Vagina (tissue), 2 donors: ENCODE measurements at regions not wholly inside any gene's neighbourhood (a gene's known extent, or its start where the extent isn't known, plus 50 kb on each side); places are given as distances from the start of the nearest gene placed in this dataset.

Experiments used
- POLR2A ChIP-seq, 2 donors: fragments of 450-650 bp; IDR thresholded peaks; one replicate each; pipeline ENCODE4 v1.6.1; 2017; ENCODE audit warnings: antibody characterized with exemption in 2 of 2, mild to moderate bottlenecking in 2 of 2, moderate library complexity in 2 of 2
- POLR2AphosphoS5 ChIP-seq, 2 donors: sonication (generic); formaldehyde crosslinking; IDR thresholded peaks; one replicate each; pipeline ENCODE4 v1.9.0; 2017; ENCODE audit warnings: antibody characterized with exemption in 2 of 2, mild to moderate bottlenecking in 2 of 2, low read depth in 1 of 2; ENCODE audit not compliant: insufficient read depth in 1 of 2
- TF ChIP-seq, protein P1 (sequence below), 3 experiments: fragments of 450-650 bp in 2 of 3; fragments of 200-600 bp in 1 of 3; sonication (generic) in 1 of 3; IDR thresholded peaks; one replicate each; pipeline ENCODE4 v1.5.1; 2017 to 2019; ENCODE audit warnings: antibody characterized with exemption in 3 of 3, mild to moderate bottlenecking in 2 of 3, moderate library complexity in 2 of 3

DNA sequence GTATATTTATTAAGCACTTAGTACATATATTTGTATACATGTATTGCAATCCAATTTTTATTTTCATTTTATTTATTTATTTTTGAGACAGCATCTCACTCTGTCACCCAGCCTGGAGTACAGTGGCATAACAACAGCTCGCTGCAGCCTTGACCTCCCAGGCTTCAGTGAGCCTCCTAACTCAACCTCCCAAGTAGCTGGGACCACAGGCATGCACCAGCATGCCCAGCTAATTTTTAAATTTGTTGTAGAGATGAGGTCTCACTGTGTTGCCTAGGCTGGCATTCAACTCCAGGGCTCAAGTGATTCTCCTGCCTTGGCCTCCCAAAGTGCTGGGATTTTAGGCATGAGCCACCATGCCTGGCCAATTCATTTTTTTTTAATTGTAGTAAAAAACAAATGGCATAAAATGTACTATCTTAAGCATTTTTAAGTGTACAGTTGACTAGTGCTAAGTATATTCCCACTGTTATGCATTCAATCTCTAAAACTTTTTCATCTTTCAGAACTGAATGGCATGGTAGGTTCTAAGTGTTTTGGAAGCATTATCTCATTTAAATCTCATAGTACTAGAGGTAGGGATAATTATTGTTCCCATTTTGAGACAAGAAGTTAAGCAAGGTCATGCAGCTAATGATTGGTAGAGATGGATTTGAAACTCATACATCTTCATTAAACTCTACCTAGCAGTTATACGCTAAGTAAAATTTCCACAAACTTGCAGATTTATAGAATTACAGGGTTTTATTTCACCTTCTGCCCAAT lies 264.0 kb upstream of the NFE2L3 start:
- TF ChIP-seq POLR2A (IDR thresholded peaks at IDR 0.05) (no peak), POLR2AphosphoS5 (IDR thresholded peaks at IDR 0.05; ENCODE audit: insufficient read depth in 1 of 2, low read depth in 1 of 2) (no peak)
- TF ChIP-seq, protein P1, sequence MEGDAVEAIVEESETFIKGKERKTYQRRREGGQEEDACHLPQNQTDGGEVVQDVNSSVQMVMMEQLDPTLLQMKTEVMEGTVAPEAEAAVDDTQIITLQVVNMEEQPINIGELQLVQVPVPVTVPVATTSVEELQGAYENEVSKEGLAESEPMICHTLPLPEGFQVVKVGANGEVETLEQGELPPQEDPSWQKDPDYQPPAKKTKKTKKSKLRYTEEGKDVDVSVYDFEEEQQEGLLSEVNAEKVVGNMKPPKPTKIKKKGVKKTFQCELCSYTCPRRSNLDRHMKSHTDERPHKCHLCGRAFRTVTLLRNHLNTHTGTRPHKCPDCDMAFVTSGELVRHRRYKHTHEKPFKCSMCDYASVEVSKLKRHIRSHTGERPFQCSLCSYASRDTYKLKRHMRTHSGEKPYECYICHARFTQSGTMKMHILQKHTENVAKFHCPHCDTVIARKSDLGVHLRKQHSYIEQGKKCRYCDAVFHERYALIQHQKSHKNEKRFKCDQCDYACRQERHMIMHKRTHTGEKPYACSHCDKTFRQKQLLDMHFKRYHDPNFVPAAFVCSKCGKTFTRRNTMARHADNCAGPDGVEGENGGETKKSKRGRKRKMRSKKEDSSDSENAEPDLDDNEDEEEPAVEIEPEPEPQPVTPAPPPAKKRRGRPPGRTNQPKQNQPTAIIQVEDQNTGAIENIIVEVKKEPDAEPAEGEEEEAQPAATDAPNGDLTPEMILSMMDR (IDR thresholded peaks at IDR 0.05): no peak
